Sciatic nerve (tissue), 2 donors: ENCODE measurements at regions not wholly inside any gene's neighbourhood (a gene's known extent, or its start where the extent isn't known, plus 50 kb on each side); places are given as distances from the start of the nearest gene placed in this dataset.

Source experiments
- ATAC-seq: fragments of 200-7000 bp; cut with Tn5 transposase; one replicate; pipeline ENCODE4 v1.9.1; 2020; ENCODE audit warnings: mild to moderate bottlenecking, moderate library complexity
- DNase-seq: peaks from one replicate; pipeline ENCODE4 v3.0.0-alpha.2; 2020; ENCODE audit warnings: low spot score
- intact Hi-C: fragments of 100-400 bp; cut with DNase I; formaldehyde crosslinking; loops from one replicate; pipeline ENCODE4 v1.14.2; 2022
- donor health status: DM: no; HTN: no; CAD: no.
- donor health status: DM: no; HTN: no; CAD: no.

DNA sequence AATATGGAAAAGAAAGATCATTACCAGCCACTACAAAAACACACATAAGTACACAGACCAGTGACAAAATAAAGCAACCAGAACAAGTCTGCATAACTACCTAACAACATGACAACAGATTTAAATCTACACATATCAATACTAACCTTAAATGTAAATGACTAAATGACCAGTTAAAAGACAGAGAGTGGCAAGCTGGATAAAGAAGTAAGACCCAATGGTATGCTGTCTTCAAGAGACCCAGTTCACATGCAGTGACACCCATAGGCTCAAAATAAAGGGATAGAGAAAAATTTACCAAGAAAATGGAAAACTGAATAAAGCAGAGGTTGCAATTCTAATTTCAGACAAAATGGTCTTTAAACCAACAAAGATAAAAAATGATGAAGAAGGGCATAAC, 938.1 kb downstream of the EFNA5 start:
- intact Hi-C loops = no loop called here
- DNase-seq (no peak), ATAC-seq (no peak)

DNA sequence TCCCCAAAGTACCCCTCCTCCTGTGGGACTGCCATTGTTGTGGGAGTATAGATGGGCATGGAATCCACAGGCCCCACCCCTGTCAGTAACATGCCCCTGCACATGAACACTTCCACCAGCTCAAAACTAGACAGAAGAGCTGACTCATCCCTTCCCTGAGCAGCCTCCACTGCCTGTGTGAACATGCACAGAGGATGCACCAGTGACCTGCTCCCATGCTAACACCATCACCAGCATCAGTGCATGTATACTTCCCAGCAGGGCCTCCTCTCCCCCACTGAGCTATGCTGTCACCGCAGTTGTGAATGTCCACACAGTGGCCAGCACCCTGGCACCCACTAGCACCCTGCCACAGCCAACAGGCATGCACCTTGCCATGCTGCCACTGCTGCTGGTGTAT, 939.8 kb downstream of the EFNA5 start:
- no peak for ATAC-seq
- no peak for DNase-seq
- intact Hi-C loops = no loop called here

DNA sequence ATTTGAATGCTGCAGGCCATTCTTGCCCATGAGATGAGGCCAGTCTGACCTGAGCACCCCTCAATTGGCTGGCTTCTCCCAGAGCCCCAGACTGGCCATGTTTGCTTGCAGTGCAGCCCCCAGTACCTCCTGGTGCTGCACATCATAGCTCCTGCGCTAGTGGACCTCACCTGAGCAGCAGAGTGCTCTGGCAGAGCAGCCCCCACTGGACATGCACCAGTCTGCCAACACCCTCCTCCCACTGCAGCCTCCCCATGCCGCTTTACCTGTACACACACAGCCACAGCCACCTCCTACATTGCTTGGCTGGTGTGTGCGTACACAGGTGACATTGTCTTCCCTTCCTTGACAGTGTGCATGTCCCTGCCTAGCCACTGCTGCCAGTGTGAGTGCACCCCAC, 940.2 kb downstream of the EFNA5 start:
- ATAC-seq = no peak
- intact Hi-C loops = no loop called here
- DNase-seq = no peak

DNA sequence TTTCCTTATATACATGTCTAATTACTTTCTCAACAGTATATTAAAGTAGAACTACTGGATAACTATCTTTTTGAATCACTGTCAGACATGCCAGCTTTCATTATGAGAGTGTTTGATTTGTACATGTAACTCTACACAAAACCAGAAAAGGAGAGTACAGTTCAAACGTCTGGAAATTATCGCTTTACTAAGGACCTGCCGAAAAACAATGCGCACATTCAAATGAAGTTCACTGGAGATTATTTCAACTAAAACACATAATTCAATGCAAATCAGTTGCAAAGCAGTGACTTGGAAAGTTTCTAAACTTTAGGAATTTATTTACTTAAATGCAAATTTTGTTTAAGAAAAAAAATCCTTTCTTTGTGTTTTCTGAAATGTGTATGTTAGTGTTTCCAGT, 942.5 kb downstream of the EFNA5 start:
- DNase-seq (no peak), ATAC-seq (no peak)
- intact Hi-C loops = no loop called here

DNA sequence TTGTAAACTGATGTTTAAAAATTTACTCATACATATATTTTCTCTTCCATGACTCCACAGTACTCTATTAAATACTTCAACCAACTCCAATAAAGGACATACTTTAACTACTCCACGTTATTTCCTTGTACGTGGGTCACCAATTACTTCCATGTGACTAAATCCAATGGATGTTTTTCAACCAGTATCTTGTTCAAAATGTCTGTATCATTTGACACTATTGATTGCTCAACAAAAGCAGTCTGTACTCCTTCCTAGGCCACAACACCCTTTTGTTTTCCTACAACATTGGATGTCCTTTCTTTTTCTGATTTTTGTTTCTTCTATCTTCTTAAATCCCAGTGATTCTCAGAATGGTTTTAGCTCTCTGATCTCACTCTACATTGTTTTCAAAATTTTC, 943.7 kb downstream of the EFNA5 start:
- no peak for ATAC-seq
- DNase-seq = no peak
- intact Hi-C loops = no loop called here

DNA sequence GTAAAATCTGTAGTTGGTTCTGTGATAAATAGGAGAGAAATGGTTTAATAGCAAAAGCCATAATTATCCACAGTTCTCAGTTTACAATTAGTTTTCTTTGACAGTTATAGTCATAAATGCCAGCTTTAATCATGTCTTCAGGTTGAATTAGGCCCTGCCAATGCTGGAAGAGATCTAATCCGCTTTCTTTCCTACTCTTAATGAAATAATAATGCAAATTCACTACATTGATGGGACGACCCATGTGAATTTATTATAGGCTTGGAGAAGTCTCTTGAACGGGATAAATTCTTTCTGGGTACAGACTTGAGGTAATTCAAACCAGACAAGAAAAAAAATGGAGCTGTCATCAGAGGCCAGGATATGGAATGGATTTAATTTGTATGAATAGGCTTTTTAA, 950.4 kb downstream of the EFNA5 start:
- no peak for ATAC-seq
- DNase-seq = no peak
- intact Hi-C loops = no loop called here

DNA sequence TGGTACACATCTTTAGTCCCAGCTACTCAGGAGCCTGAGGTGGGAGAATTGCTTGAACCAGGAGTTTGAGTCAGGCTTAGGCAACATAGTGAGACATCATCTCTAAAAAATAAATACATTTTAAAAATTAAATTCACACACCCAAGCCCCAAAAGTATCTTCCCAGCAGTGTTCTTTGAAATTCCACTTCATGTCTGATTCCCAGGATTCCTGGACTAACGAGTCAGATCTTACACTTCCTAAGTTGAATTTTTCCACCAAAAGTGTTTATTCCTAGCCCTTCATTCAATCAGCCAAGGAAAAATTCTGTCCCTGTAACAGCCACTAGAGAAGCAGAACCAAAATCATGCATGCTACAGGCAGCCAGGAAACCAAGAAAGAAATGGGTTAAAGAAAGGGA, 970.9 kb downstream of the EFNA5 start:
- ATAC-seq (no peak), DNase-seq (no peak)
- intact Hi-C loops = no loop called here

DNA sequence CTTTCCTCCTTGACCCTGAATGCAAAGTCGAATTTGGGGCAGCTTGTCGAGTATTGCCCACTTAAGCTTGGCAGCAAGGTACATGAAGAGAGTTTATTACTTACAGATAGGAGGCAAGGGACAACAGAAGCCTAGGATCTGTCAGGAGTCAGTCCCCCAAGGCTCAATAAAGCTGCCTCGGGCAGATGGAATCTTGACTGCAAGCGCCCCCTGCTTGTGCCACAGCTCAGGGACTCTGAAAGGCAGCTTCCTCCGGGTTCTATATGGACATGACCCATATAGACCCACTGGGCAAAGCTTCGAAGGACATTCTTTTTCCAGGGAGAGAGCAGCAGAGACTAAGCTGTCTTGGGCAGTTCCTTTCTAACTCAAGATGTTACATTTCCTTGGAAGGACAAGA, 971.5 kb downstream of the EFNA5 start:
- intact Hi-C loops = no loop called here
- DNase-seq = no peak
- no peak for ATAC-seq

DNA sequence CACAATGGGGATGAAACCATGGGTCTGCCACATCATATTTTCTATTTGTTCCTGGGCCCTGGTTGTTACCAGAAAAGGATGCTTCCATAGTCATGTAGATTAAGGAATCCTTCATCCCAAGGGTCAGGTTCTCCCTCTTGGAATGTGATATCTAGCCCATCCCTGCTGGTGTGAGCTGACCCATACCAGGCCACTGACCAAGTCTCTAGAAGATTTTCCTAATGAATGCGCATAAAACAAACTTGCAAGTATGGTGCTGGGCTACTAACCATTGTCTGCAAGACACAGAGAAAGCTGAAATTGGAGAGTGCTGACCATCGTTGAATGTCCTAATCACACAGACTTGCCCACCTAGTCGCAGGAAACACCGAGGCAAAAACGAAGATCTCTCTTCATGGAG, 972.6 kb downstream of the EFNA5 start:
- ATAC-seq (no peak), DNase-seq (no peak)
- intact Hi-C loops = no loop called here

DNA sequence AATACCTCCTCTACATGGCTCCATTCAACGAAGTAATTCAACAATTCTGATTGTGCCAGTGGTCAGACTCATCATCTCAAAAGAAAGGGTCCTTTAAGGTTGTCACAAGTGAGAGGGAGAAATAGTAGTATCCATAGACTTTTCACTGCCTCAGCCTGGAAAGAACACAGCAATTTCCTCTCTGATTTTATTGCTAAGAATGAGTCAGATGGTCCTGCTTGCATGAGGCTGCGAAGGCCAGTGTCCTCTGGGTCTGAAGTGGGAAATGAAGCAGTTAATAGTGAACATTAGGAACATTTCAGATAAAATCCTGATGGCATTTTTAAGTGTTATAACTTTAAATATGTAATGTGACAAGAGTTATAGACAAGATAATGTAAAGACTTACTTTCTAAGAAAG, 979.0 kb downstream of the EFNA5 start:
- DNase-seq (no peak), ATAC-seq (no peak)
- intact Hi-C loops = no loop called here

DNA sequence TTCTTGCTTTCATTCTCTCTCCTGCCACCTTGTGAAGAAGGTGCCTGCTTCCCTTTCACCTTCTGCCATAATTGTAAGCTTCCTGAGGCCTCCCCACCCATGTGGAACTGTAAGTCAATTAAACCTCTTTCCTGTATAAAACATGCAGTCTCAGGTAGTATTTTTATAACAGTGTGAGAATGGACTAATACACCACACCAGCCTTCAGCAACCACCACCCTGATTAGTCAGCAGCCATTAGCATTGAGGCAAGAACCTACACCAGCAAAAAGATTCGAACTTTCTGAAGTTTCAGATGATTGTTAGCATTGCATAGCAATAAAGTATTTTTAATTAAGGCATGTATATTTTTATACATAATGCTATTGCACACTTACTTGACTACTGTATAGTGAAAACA, 980.2 kb downstream of the EFNA5 start:
- intact Hi-C loops = no loop called here
- ATAC-seq (no peak), DNase-seq (no peak)

DNA sequence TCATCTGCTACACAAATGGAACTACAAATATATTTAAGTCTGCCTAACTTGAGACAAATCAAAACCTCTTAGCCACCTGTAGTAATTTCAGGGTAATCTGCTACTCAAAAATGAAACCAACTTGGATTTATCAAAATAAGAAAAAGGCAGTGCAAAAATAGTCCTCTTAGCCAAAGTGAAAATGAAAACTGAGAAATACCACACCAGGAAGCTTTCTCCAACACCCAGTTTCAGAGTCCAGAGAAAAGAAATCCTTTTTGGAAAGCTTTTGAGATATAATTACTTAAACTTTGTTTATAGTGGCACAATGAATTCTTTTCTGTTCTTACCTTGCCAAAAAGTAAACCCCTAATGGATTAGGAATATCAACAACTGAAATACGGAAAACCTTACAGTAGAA, 990.4 kb downstream of the EFNA5 start:
- ATAC-seq = peak; percentile 34
- DNase-seq = no peak
- intact Hi-C loops = no loop called here

DNA sequence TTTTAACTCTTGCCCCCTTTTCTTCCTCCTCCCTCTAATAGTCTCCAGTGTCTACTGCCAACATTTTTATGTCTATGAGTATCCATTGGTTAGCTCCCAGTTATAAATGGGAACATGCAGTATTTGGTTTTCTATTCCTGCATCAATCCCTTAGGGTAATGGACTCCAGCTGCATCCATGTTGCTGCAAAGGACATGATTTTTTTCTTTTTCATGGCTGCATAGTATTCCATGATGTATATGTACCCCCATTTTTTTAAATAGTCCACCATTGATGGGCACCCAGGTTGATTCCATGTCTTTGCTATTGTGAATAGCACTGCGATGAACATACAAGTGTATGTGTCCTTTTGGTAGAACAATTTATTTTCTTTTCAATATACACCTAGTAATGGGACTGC, 993.7 kb downstream of the EFNA5 start:
- intact Hi-C loops = no loop called here
- no peak for ATAC-seq
- DNase-seq = no peak

DNA sequence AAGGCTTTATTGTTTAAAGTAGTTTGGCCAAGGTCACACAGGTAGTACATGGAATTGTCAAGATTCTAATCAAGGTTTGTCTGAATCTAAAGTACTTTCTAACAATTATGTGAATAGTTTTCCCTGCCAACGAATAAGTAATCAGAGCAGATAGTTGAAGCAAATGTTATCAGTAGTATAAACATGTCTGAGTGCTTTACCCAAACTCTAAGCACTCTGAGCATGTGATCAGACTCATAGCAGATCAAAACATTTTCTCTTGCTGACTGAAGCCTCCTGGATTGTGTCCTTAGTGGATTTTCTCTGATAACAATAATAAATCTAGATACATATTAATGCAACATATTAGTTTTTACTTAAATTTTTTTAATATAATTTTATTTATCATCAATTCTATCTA, 995.0 kb downstream of the EFNA5 start:
- intact Hi-C loops = no loop called here
- DNase-seq (no peak), ATAC-seq (no peak)

DNA sequence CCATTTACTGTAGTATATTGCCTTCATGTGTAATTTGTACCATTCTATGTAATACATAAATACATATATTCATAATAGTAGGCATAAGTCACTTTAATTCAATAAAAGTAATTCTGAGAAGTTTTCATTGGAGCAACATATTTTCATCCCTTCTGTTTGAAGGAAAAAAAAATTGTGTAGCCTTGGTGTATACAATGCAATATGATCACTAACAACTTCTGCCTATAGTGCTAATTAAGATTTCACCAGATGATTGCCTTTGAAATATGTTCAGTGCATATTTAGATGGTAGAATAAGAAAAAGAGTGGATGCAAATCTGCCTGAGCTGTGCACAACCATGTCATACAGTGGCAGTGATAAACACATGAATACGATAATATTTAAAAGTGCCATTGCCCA, 996.8 kb downstream of the EFNA5 start:
- DNase-seq = no peak
- intact Hi-C loops = no loop called here
- no peak for ATAC-seq

DNA sequence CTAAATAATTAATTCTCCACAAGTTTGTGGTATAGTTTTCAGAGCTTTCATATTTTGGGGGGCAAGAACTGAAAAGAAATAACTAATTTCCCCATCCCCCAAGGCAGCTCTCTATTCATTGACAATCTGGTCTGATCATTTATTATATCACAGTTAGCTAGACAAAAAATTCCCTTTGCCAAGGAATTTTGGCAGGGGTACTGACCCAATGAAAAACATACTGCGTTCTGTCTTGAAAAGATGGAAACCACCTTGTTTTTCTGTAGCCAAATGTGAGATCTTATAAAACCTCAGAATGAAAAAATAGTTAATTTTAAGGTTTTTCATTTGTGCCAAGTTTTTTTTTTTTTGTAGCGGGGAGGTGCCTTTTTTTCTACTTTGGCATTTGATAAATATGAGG, 1008.9 kb downstream of the EFNA5 start:
- DNase-seq (no peak), ATAC-seq (no peak)
- intact Hi-C loops = no loop called here

DNA sequence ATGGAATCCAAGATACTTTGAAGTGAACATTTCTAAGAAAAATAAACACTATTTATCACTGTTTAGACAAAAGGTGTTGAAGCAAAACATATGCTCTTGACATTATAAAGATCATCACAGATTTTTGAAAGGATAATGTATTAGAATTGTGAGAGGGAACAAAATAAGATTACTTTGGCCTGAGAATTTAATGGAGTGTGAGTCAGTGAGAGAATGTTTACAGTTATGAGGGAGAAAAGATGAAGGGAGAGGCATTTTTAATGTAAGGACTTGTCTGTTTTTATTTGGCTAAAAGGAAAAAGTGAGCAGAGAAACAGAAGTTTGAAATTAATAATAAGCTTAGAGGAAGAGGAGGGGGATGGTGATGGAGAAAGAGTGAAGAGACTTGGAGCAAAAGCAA, 1010.1 kb downstream of the EFNA5 start:
- DNase-seq = no peak
- ATAC-seq = no peak
- intact Hi-C loops = no loop called here

DNA sequence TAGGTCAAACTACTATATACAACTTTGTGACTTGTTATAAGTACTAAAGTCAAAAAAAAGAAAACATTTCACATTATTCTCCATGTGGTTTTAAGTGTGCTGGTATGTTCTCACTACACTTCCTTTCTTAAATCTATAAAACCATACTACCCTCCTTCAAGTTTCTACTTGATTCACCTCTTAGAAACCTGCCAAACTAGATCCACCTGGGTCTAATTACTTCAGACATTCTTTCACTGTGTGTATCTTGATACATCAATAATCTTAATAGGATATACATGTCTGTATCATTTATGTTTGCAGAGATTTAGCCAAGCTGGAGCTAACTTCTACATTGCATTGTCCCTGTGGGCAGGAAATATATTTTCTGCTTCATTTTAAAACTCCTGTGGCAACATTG, 1012.6 kb downstream of the EFNA5 start:
- intact Hi-C loops = no loop called here
- DNase-seq (no peak), ATAC-seq (no peak)

DNA sequence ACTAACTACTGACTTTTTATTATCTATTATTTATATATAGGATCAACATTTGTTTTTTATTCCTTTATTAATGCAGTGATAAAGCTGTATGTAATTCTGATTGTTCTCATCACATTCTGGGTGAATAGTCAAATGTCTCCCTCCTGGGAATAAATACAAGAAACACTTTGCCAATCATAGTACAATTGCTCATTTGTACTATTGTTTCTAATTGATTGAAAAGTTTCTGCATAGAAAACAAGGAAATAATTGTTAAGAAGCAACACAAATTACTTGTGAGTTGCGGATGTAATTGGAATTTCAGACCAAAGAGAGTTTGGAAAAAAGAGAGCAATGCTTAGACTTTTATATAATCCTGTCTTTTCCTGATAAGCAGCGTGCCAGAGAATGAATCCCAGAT, 1013.9 kb downstream of the EFNA5 start:
- no peak for ATAC-seq
- intact Hi-C loops = no loop called here
- DNase-seq = no peak

DNA sequence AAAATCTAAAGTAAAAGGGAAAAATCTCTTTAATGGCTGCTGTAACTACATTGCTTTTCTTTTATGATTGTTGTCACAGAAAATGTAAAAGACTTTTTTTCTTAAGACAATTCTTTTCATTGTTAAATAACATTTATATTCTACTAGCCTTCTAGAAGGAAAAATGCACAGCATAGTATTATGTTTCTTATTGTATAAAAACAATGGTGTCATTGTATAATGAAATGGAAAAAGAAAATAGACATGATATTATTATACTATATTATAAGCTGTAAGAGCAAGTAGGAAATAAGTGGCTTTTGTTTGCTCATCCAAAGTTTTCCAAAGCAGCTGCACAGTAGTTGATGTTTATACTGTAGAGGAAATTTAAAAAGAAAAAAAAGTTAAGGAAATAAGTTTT, 1021.7 kb downstream of the EFNA5 start:
- no peak for ATAC-seq
- no peak for DNase-seq
- intact Hi-C loops = no loop called here

DNA sequence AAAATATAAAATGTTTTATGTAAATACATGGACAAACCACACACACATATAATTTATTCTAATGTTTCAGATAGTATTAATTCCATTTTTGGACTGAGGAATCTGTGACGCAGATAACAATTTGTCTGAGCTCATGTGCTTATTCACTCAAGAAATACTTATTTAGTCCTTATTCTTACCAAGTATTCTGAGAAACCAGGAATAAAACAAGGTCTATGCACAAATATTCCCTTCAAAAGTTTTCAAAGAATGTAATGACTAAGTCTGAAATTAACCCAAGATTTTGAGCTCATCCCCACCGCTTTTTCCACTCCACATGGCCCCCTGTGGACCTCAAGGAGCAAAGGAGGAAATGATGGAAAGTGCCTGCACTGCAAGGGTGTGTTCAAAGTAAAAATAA, 1022.3 kb downstream of the EFNA5 start:
- intact Hi-C loops = no loop called here
- ATAC-seq = no peak
- no peak for DNase-seq

DNA sequence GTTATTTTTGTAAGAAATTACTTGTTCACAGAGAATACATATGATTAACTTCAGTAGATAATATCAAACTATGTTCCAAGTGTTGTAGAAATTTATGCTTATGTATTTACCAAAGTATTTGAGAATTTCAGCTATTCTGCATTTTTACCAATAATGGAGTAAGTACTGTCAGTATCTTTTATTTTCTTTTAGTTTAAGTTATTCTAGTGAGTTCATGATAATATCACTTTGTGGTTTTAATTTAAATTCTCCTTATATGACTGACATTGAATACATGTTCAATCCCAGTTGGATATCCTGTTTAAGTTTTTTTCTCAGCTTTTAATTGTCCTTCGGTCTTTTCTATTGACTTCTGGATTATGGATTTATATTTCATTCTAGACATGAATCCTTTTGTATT, 1024.6 kb downstream of the EFNA5 start:
- DNase-seq (no peak), ATAC-seq (no peak)
- intact Hi-C loops = no loop called here
